Testis (tissue), 2 donors: ENCODE measurements at regions not wholly inside any gene's neighbourhood (a gene's known extent, or its start where the extent isn't known, plus 50 kb on each side); places are given as distances from the start of the nearest gene placed in this dataset.

Experiments used
- DNase-seq: peaks from one replicate; pipeline ENCODE4 v3.0.0-alpha.2; 2019
- H3K27ac ChIP-seq, 2 donors: fragments of 200-600 bp; sonication (generic); one replicate each; pipeline ENCODE4 v1.5.1; 2019
- H3K27me3 ChIP-seq: fragments of 200-600 bp; sonication (generic); one replicate; pipeline ENCODE4 v1.5.1; 2019
- H3K36me3 ChIP-seq: fragments of 200-600 bp; sonication (generic); one replicate; pipeline ENCODE4 v1.5.1; 2017; ENCODE audit warnings: low read depth; ENCODE audit errors: missing control alignments
- H3K4me1 ChIP-seq: fragments of 200-600 bp; sonication (generic); one replicate; pipeline ENCODE4 v1.5.1; 2019
- H3K4me3 ChIP-seq, 2 donors: fragments of 200-600 bp; sonication (generic); one replicate each; pipeline ENCODE4 v1.5.1; 2017 to 2019
- H3K9me3 ChIP-seq: fragments of 200-600 bp; sonication (generic); one replicate; pipeline ENCODE4 v1.5.1; 2017
- CTCF ChIP-seq, 3 experiments: fragments of 450-650 bp in 2 of 3; fragments of 200-600 bp in 1 of 3; sonication (generic) in 1 of 3; IDR thresholded peaks; one replicate each; pipeline ENCODE4 v1.5.1; 2016 to 2019; ENCODE audit warnings: antibody characterized with exemption in 3 of 3, mild to moderate bottlenecking in 2 of 3, moderate library complexity in 1 of 3
- POLR2A ChIP-seq: fragments of 450-650 bp; IDR thresholded peaks from one replicate; pipeline ENCODE4 v1.6.1; 2017; ENCODE audit warnings: antibody characterized with exemption, mild to moderate bottlenecking, moderate library complexity
- WGBS, 2 donors: methylation state at CpG; one replicate each; pipeline ENCODE4 v1.1.5; 2018; 5-methylcytosine and 5-hydroxymethylcytosine counted together
- intact Hi-C: fragments of 100-400 bp; cut with DNase I; formaldehyde crosslinking; loops from one replicate; pipeline ENCODE4 v1.15.1; 2023; ENCODE audit warnings: low total_unique reads

- no peak for DNase-seq
- intact Hi-C loops = no loop called here
- H3K4me3 ChIP-seq = no peak overlapping the region
- no peaks in the 10 kb centered on the region for H3K27me3 ChIP-seq
- WGBS, 2 donors = 74 to 78% methylated on average over 1 of the region's 1 CpG
- TF ChIP-seq CTCF (IDR thresholded peaks at IDR 0.05) (no peak), POLR2A (no peak)
- no peaks in the 10 kb centered on the region for H3K36me3 ChIP-seq
- H3K27ac ChIP-seq = no peak overlapping the region
- H3K4me1 ChIP-seq = no peaks in the 10 kb centered on the region
- no peaks in the 10 kb centered on the region for H3K9me3 ChIP-seq
Observed at GRCh38 chr6:113526553-113526952, 330.6 kb upstream of the MARCKS start.

DNA sequence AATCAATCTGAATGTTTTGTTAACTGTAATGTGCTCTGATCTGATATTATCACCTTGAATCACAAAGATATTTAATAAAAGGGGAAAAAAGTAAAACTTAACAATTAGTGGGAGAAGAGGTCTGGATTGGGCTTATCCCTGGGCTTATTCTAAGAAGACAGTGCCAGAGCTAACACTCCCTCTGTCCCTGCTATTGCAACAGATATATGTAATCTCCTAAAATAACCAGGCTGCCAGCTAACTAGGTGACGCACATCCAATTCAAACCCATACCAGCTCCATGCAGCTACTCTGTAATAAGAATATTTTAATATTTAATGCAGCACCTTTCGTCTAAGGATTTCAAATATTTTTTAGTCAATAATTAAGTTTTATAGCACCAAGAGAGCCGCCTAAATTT is 330.1 kb upstream of the MARCKS start:
- DNase-seq = no peak
- intact Hi-C loops = no loop called here
- no peaks in the 10 kb centered on the region for H3K4me1 ChIP-seq
- H3K27ac ChIP-seq = no peak overlapping the region
- no peaks in the 10 kb centered on the region for H3K27me3 ChIP-seq
- H3K4me3 ChIP-seq = no peak overlapping the region
- no peaks in the 10 kb centered on the region for H3K9me3 ChIP-seq
- no peak for TF ChIP-seq CTCF (IDR thresholded peaks at IDR 0.05)
- TF ChIP-seq POLR2A = no peak
- 95 to 99% methylated on average over 3 of the region's 3 CpGs for WGBS, 2 donors
- no peaks in the 10 kb centered on the region for H3K36me3 ChIP-seq

- TF ChIP-seq CTCF (IDR thresholded peaks at IDR 0.05) = no peak
- no peak for TF ChIP-seq POLR2A
- no peaks in the 10 kb centered on the region for H3K36me3 ChIP-seq
- WGBS, 2 donors = 93 to 98% methylated on average over 3 of the region's 3 CpGs
- intact Hi-C loops = no loop called here
- no peak for DNase-seq
- H3K9me3 ChIP-seq = no peaks in the 10 kb centered on the region
- no peaks in the 10 kb centered on the region for H3K4me1 ChIP-seq
- no peak overlapping the region for H3K4me3 ChIP-seq
- H3K27me3 ChIP-seq = no peaks in the 10 kb centered on the region
- H3K27ac ChIP-seq = no peak overlapping the region
Observed at GRCh38 chr6:113528111-113528510, 329.0 kb upstream of the MARCKS start.

GRCh38 chr6:113529196-113529595 is 327.9 kb upstream of the MARCKS start:
- no peak for DNase-seq
- Histone ChIP-seq H3K4me3 (no peak overlapping the region), H3K27me3 (no peaks in the 10 kb centered on the region), H3K27ac (no peak overlapping the region), H3K36me3 (no peaks in the 10 kb centered on the region), H3K9me3 (no peaks in the 10 kb centered on the region), H3K4me1 (no peaks in the 10 kb centered on the region)
- intact Hi-C loops = no loop called here
- TF ChIP-seq CTCF (IDR thresholded peaks at IDR 0.05) = no peak
- no peak for TF ChIP-seq POLR2A

DNA sequence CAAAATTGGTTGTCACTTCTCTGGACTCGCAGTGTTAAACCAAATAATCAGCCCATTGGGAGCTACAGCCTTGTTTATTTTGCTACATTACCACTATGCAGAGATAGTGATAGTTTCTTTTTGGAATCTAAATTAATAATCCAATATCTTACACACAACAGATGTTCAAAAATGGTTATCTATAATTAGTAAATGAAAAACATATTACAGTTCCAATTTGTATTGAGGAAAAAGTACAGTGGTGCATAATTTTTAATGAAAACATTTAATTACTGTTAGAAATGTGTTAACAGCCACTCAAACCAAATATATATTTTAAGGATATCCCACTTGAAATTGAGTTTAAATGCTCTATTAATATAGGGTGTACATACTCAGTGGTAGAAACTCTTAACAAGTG is 327.3 kb upstream of the MARCKS start:
- no peak for DNase-seq
- H3K27ac ChIP-seq = no peak overlapping the region
- WGBS, 2 donors = 73 to 86% methylated on average over 1 of the region's 1 CpG
- TF ChIP-seq CTCF (IDR thresholded peaks at IDR 0.05) (no peak), POLR2A (no peak)
- intact Hi-C loops = no loop called here
- H3K36me3 ChIP-seq = no peaks in the 10 kb centered on the region
- no peaks in the 10 kb centered on the region for H3K27me3 ChIP-seq
- no peak overlapping the region for H3K4me3 ChIP-seq
- H3K9me3 ChIP-seq = no peaks in the 10 kb centered on the region
- H3K4me1 ChIP-seq = no peaks in the 10 kb centered on the region
